GM21423 (cell line): ENCODE measurements at regions not wholly inside any gene's neighbourhood (a gene's known extent, or its start where the extent isn't known, plus 50 kb on each side); places are given as distances from the start of the nearest gene placed in this dataset.

ENCODE experiments used
- ATAC-seq: cut with Tn5 transposase; IDR thresholded peaks from one replicate; pipeline ENCODE4 v1.9.1; 2021; ENCODE audit warnings: mild to moderate bottlenecking, moderate library complexity; ENCODE audit not compliant: unreplicated experiment

DNA sequence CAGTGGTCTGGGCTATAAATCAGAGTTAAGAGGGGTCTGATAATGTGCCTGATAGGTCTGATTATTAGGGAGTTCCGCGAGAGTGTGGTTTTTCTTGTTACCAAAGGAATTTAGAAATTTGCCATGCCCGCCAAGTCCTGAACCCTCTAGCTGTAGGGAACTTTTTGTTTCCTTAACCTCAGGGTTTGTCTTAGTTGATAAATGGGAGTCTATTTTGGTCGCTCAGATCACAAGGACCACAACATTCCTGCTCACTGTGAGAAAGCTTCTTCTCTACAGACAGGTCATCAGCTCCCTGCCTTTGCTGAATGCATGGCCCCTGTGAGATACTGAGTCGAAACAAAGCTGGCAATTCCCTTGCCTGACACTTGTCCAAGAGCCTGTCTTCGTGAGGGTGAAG, 497.8 kb downstream of the HS3ST4 start:
- ATAC-seq = no peak

- no peak for ATAC-seq
Observed at GRCh38 chr16:26194526-26194925, 502.8 kb downstream of the HS3ST4 start.

- no peak for ATAC-seq
Observed at GRCh38 chr16:26195225-26195624, 503.5 kb downstream of the HS3ST4 start.

DNA sequence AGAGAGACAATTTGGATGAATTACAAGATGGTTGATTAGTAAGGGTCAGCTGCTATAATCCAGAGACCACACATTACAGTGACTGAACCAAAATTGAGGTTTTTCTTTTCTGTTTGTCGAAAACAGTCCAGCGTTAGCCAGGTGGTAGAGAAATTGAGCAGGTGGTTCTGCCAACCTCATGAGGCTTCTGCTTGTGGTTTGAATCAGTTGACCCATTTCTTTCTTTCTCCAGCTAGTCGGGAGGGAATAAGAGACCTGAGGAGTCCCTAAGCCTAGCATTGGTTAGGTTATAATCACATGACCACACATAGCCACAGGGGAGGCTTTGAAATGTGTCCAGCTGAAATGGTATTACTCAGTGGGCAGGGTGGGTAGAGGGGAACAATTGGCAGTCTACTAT, 504.6 kb downstream of the HS3ST4 start:
- no peak for ATAC-seq

DNA sequence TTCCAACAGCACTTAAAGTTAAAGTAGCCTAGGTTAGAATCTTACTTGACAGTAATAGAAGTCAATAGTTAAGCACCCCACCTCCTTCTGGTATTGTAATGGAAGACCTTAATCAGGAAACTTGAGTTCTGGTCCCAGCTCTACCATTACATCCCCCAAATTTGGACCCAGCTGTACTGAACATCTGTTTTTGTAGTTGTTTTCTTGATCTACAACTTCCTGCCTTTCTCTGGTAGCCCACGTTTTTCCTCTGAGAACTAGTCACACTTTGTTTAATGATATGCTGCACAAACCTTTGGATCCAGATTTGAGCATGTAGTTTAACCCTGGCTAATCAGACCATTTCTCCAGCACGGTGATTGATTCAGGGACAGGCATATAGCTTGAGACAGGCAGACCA, 505.0 kb downstream of the HS3ST4 start:
- ATAC-seq = no peak

- ATAC-seq = no peak
Observed at GRCh38 chr16:26197707-26198106, 505.9 kb downstream of the HS3ST4 start.

DNA sequence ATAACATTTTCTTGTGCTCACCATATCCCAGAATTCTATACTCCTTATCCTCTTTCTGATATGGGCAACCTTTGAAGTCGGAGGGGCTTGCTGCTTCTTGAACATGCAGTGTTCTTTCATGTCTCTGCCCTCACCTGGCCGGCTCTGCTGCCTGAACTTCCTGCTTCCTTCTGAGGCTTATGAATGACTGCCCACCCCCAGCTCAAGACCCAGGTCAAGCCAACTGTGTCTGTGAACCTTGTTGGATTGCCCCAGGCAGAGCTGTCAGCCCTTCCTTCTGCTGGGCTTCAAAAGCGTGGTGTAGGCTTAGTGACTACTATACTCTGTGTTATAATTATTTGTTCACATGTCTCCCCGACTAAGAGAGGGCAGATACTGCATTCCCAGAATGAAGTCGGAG, 506.5 kb downstream of the HS3ST4 start:
- ATAC-seq = no peak

GRCh38 chr16:26204138-26204537, 512.4 kb downstream of the HS3ST4 start:
- ATAC-seq = no peak

DNA sequence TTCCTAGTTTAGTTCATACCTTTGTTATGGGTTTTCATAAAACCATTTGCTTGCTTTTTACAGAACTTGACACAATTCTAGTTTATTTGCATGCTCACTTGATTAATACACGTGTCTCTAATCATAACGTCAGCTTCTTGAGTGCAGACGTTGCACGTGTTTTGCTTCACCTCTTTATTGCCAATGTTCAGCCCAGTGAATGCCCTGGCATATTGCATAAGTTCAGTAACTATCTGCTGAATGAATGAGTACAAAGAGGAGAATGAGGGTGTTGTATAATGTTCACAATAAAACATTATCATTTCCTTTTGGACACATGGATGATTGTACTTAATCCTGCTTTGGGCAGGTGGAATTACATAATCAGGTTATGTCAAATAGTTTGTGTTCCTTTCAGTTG, 519.8 kb downstream of the HS3ST4 start:
- ATAC-seq = no peak

- no peak for ATAC-seq
Observed at GRCh38 chr16:26212599-26212998, 520.8 kb downstream of the HS3ST4 start.

DNA sequence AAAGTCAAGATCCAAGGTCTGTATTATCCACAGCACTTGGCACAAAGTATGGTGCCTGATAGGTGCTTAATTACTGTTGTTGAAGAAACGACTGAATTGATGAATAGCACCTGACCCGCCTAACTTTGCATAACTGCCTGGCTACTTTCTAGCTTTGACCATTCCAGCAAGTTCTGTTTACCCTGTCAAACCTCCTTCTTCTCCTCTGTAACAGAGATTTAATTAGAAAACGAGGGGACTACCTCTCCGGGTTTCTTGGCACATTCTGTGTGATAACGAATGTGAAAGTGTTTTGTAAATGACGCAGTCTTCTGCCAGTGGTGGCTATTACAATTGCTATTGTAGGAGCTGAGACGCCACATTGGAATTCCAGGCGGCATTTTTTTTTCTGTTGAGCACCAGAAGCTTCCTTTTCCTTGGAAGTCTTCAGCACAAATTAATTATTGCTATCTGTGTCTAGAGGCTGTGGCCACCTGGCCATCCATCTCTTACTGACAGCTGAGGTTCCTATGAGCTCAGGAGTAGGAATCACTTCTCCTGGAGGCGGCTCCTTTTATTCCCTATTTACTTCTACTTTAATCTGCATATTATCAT, 522.9 kb downstream of the HS3ST4 start:
- no peak for ATAC-seq

GRCh38 chr16:26220894-26221293, 529.1 kb downstream of the HS3ST4 start:
- no peak for ATAC-seq

DNA sequence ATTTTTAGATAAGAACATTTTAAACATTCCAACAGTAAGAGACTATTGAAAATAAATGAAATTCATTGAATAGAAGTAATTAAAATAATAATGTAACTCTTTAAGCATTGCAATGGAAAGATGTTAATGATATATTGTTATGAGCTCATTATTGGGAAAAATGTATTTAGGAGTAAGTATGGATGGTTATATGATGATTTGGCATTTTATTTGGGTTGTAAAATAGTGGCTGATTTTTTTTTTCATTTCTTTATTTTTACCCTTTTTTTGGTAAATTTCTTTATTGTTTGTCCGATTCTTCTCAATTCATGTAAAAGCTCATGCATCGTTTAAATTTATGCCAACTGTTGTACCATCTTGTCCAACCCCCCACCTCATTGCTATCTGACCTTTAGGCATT, 539.9 kb downstream of the HS3ST4 start:
- no peak for ATAC-seq

GRCh38 chr16:26240807-26241206, 549.0 kb downstream of the HS3ST4 start:
- no peak for ATAC-seq

DNA sequence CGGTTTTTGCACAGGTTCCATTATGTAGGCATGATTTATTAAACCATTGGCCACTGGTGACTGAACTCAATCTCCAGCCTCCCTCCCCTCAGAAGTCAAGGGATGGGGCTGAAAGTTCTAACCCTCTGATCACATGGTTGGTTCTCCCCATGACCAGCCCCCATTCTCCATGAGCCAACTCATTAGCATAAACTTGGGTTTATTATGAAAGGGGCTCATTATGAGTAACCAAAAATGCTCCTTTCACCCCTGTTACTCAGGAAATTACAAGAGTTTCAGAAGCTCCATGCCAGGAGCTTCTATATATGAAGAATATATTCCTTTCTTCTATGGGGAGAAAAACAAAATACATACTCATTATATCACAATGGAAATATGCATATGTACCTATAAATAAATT, 555.3 kb downstream of the HS3ST4 start:
- ATAC-seq = no peak

DNA sequence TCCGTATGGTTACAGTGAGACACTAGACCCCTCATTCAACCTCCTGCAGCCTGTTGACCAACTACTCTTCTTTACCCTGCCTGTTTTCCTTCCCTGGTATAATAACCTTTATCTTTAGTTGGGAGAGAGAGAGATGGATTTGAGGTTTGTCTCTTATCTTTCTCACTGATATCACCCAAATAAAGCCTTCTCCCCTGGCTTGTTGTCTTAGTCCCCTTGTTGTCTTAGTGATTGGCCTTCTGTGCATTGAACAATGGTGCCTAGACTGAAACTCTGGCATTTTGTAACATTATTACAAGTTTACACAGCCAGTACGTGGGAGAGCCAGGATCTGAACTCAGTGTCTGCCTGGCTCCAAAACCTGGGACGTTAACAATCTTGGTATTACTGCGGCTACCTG, 560.8 kb downstream of the HS3ST4 start:
- no peak for ATAC-seq

GRCh38 chr16:26261621-26262020, 569.9 kb downstream of the HS3ST4 start:
- ATAC-seq = no peak

GRCh38 chr16:26263406-26263805, 571.6 kb downstream of the HS3ST4 start:
- no peak for ATAC-seq

DNA sequence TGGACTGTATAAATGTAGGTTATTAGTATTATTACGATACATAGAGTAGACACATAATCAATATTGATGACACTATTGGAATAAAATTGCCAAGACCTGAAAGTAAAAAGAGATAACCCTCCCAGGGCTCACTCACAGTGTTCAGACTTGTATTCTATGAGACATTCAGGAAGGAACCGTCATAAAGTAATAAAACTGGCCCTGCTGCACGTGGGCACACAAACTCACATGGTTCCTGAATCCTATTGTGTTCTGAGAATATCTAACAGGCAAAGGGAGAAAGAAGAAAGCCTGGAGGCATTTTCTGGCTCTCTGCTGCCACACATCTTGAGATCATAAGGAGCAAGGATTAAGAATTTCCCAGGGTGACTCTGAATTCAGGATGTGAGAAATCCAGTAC, 575.9 kb downstream of the HS3ST4 start:
- no peak for ATAC-seq

GRCh38 chr16:26269673-26270072, 577.9 kb downstream of the HS3ST4 start:
- no peak for ATAC-seq

- no peak for ATAC-seq
Observed at GRCh38 chr16:26273607-26274006, 581.8 kb downstream of the HS3ST4 start.

DNA sequence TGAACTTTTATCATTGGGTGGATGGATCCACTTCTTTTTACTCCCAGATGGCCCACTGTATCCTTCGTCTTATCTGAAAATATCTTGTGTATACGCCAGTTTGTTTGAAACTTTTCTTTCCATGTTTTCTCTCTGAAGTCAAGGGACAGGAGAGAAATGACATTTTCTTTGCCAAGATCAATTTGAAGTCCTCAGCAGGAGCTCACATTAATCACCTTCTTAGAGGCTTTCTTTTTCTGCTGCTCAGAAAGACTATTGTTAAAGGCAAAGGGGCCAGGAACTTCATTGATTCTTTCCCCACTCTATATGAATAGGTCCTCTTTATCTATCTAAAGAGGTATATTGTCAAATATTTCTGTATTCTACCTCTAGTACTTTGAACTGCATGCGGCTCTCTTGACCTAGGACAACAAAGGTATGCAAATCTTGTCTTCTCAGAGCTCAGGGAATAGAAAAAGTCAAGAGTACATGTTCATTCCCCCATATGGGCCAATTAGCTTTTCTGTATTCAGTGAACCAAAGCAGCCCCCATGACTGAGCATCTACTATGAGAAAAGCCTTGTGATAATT, 583.3 kb downstream of the HS3ST4 start:
- no peak for ATAC-seq

- ATAC-seq = no peak
Observed at GRCh38 chr16:26276289-26276688, 584.5 kb downstream of the HS3ST4 start.
